Uterus (tissue), 3 donors: ENCODE measurements at regions not wholly inside any gene's neighbourhood (a gene's known extent, or its start where the extent isn't known, plus 50 kb on each side); places are given as distances from the start of the nearest gene placed in this dataset.

Source experiments
- DNase-seq, 2 donors: peaks; one replicate each; pipeline ENCODE4 v3.0.0-alpha.2; 2019 to 2020
- H3K27ac ChIP-seq, 2 donors: fragments of 200-600 bp; sonication (generic); 1 replicate in 1 of 2; 2 replicates in 1 of 2; pipeline ENCODE4 v1.5.1; 2016 to 2018
- H3K27me3 ChIP-seq, 2 donors: fragments of 200-600 bp; sonication (generic); one replicate each; pipeline ENCODE4 v1.5.1; 2018 to 2019; ENCODE audit warnings: control low read depth in 1 of 2
- H3K36me3 ChIP-seq, 2 donors: fragments of 200-600 bp; sonication (generic); one replicate each; pipeline ENCODE4 v1.5.1; 2019; ENCODE audit warnings: control low read depth in 1 of 2
- H3K4me1 ChIP-seq, 2 donors: fragments of 200-600 bp; sonication (generic); one replicate each; pipeline ENCODE4 v1.5.1; 2018 to 2019; ENCODE audit warnings: control low read depth in 1 of 2
- H3K4me3 ChIP-seq, 2 donors: fragments of 200-600 bp; sonication (generic); 1 replicate in 1 of 2; 2 replicates in 1 of 2; pipeline ENCODE4 v1.5.1; 2018 to 2019; ENCODE audit warnings: mild to moderate bottlenecking in 1 of 2
- H3K9me3 ChIP-seq, 2 donors: fragments of 200-600 bp; sonication (generic); one replicate each; pipeline ENCODE4 v1.5.1; 2019; ENCODE audit warnings: control low read depth in 1 of 2
- CTCF ChIP-seq, 4 experiments: fragments of 200-600 bp in 2 of 4; fragments of 450-650 bp in 2 of 4; sonication (generic) in 2 of 4; IDR thresholded peaks; one replicate each; pipeline ENCODE4 v1.5.1; 2016 to 2019; ENCODE audit warnings: antibody characterized with exemption in 4 of 4, mild to moderate bottlenecking in 2 of 4, moderate library complexity in 1 of 4
- POLR2A ChIP-seq, 2 donors: fragments of 450-650 bp; IDR thresholded peaks; one replicate each; pipeline ENCODE4 v1.6.1; 2016; ENCODE audit warnings: antibody characterized with exemption in 2 of 2, mild to moderate bottlenecking in 1 of 2, moderate library complexity in 1 of 2
- intact Hi-C: fragments of 100-400 bp; cut with DNase I; formaldehyde crosslinking; loops from one replicate; pipeline ENCODE4 v1.15.1; 2023; ENCODE audit warnings: low total_unique reads
- donor health status: DM: yes; HTN: yes; CAD: no.

DNA sequence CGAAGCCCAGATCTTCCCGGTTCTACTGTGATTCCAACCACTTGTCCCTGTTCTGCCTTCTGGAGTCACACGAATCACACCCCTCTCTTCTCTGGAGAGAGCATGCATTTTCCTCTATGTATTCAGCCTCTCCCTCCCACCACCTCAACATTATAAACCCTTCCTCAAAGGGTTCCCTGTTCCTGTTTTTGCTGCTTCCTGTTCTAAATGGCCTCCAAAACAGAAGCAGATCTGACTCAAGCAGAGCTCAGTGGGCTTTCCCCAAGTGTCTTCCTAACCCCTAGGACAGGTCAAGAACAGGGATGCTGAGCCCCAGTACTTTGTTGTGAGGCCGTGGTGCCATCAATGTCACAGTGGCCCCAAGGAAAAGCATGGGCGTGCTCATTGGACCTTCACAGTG, 75.7 kb upstream of the ARNT2 start:
- no peak for TF ChIP-seq POLR2A (IDR thresholded peaks at IDR 0.05)
- TF ChIP-seq CTCF (IDR thresholded peaks at IDR 0.05), result no peak
- H3K4me1 ChIP-seq, result no peaks in the 10 kb centered on the region
- H3K9me3 ChIP-seq, result no peaks in the 10 kb centered on the region
- no peak overlapping the region for H3K4me3 ChIP-seq
- intact Hi-C loops, result no loop called here
- no peaks in the 10 kb centered on the region for H3K27me3 ChIP-seq
- H3K36me3 ChIP-seq, result no peaks in the 10 kb centered on the region
- no peak for DNase-seq
- H3K27ac ChIP-seq, result no peak overlapping the region

- DNase-seq, result no peak
- Histone ChIP-seq H3K4me3 (no peak overlapping the region), H3K27me3 (no peaks in the 10 kb centered on the region), H3K27ac (no peak overlapping the region), H3K36me3 (no peaks in the 10 kb centered on the region), H3K4me1 (no peaks in the 10 kb centered on the region), H3K9me3 (no peaks in the 10 kb centered on the region)
- intact Hi-C loops, result no loop called here
- no peak for TF ChIP-seq CTCF (IDR thresholded peaks at IDR 0.05)
- TF ChIP-seq POLR2A (IDR thresholded peaks at IDR 0.05), result no peak
Observed at GRCh38 chr15:80331886-80332406, 72.2 kb upstream of the ARNT2 start.

DNA sequence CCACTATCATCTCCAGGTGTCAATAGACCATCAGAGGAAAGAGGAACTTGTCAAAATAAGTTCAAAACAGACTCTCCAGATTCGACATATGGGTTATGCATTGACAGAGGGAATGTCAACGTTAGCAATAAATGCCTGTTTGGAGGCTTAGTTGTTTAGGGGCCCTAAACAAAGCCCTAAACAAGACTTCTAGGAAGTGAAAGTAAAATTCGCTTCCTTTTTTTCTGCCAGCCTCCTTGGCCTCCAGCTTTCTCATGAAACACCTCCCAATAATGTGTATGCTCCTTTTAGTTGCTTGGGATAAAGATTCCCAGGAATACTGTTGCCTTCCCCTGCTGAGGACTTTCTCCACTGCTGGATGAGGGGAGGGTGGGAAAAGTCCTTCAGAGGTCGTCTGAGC, 70.9 kb upstream of the ARNT2 start:
- no peaks in the 10 kb centered on the region for H3K36me3 ChIP-seq
- TF ChIP-seq CTCF (IDR thresholded peaks at IDR 0.05), result no peak
- no peak for TF ChIP-seq POLR2A (IDR thresholded peaks at IDR 0.05)
- H3K9me3 ChIP-seq, result no peaks in the 10 kb centered on the region
- H3K4me3 ChIP-seq, result no peak overlapping the region
- no peak for DNase-seq
- intact Hi-C loops, result no loop called here
- H3K27me3 ChIP-seq, result no peaks in the 10 kb centered on the region
- no peak overlapping the region for H3K27ac ChIP-seq
- no peaks in the 10 kb centered on the region for H3K4me1 ChIP-seq

DNA sequence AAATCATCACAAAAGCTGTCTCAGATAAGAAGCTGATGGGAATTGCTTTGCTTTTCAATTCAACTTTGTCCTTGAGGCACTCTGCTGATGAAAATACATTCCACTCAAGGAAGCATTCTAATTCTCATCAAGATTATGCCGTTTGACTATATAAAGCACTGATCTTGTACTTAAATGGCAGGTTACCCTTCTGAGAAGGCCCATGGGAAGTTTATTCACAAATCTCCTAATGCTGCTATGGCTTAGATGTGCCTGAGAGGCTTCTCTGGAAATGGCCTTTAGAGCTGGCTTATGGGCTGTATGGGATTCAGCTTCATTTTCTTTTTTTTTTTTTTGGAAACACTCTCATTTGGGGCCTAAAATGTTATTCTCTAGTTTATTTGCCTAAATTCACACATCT, 69.7 kb upstream of the ARNT2 start:
- no peak for TF ChIP-seq POLR2A (IDR thresholded peaks at IDR 0.05)
- no peak for TF ChIP-seq CTCF (IDR thresholded peaks at IDR 0.05)
- no peak overlapping the region for H3K27ac ChIP-seq
- no peaks in the 10 kb centered on the region for H3K27me3 ChIP-seq
- DNase-seq, result no peak
- intact Hi-C loops, result no loop called here
- no peak overlapping the region for H3K4me3 ChIP-seq
- no peaks in the 10 kb centered on the region for H3K9me3 ChIP-seq
- H3K4me1 ChIP-seq, result no peaks in the 10 kb centered on the region
- no peaks in the 10 kb centered on the region for H3K36me3 ChIP-seq

DNA sequence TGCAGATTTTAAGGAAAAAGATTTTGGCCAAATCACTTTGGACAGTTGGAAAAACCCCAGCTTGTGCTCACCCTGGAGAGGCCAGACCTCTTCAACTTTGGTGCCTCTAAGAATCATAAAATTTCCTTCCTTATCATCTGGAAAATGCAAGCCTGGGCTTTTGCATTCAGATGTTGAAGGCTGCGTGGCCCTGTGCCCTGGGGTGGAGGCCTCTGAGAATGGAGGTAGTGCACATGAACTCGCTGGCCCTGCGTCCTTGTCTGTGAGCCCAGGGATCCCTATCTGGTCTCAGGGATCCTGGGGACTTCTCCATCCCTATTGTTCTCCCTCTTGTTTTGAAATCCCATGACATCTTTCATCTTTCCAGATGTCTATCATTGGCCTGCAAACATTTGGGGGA, 64.6 kb upstream of the ARNT2 start:
- no peak for TF ChIP-seq CTCF (IDR thresholded peaks at IDR 0.05)
- no peak for TF ChIP-seq POLR2A (IDR thresholded peaks at IDR 0.05)
- intact Hi-C loops, result no loop called here
- H3K27me3 ChIP-seq, result no peaks in the 10 kb centered on the region
- no peak for DNase-seq
- no peaks in the 10 kb centered on the region for H3K4me1 ChIP-seq
- H3K36me3 ChIP-seq, result no peaks in the 10 kb centered on the region
- no peak overlapping the region for H3K27ac ChIP-seq
- no peak overlapping the region for H3K4me3 ChIP-seq
- no peaks in the 10 kb centered on the region for H3K9me3 ChIP-seq
